H1 (cell line): ENCODE measurements at regions not wholly inside any gene's neighbourhood (a gene's known extent, or its start where the extent isn't known, plus 50 kb on each side); places are given as distances from the start of the nearest gene placed in this dataset.

Experiments used
- CTCF ChIA-PET: fragments of 300-600 bp; sonication (Branson Sonifier 250); formaldehyde crosslinking; loops from one replicate; lab custom pipeline; 2021; ENCODE audit not compliant: partially characterized antibody; lab: Charles Lee
- POLR2A ChIA-PET: fragments of 300-600 bp; sonication (Branson Sonifier 250); formaldehyde crosslinking; loops from one replicate; lab custom pipeline; 2021; ENCODE audit warnings: inconsistent platforms; ENCODE audit not compliant: partially characterized antibody; lab: Charles Lee
- DNase-seq, 2 experiments: peaks; one replicate each; pipeline versions ENCODE4 v3.0.0 to v3.0.0-alpha.2; 2010 to 2022; ENCODE audit warnings: low spot score in 2 of 2, low read depth in 1 of 2, mixed read lengths in 1 of 2
- FAIRE-seq: peaks from 2 replicates; lab custom pipeline; 2011; peaks lifted over from hg19 to GRCh38; lab: Jason Lieb, UNC
- H2AFZ ChIP-seq: 2 replicates; pipeline ENCODE4 v1.8.1; 2012; ENCODE audit warnings: low read length, inconsistent platforms
- H2AK5ac ChIP-seq: 2 replicates; pipeline ENCODE4 v1.6.1; 2013; ENCODE audit warnings: low read depth, low read length
- H2BK120ac ChIP-seq: replicated peaks from 2 replicates; pipeline ENCODE3; 2013; ENCODE audit warnings: low read depth, low read length, inconsistent platforms
- H2BK12ac ChIP-seq: 2 replicates; pipeline ENCODE4 v1.6.1; 2013; ENCODE audit warnings: low read depth, low read length
- H2BK15ac ChIP-seq: 2 replicates; pipeline ENCODE4 v1.6.1; 2013; ENCODE audit warnings: low read length
- H2BK20ac ChIP-seq: 2 replicates; pipeline ENCODE4 v1.6.1; 2013; ENCODE audit warnings: low read length
- H2BK5ac ChIP-seq: 2 replicates; pipeline ENCODE4 v1.6.1; 2013; ENCODE audit warnings: low read depth, low read length
- H3K14ac ChIP-seq: 2 replicates; pipeline ENCODE4 v1.6.1; 2013; ENCODE audit warnings: inconsistent platforms; ENCODE audit not compliant: insufficient read length
- H3K18ac ChIP-seq: 2 replicates; pipeline ENCODE4 v1.6.1; 2013; ENCODE audit warnings: low read length; ENCODE audit errors: extremely low read depth
- H3K23ac ChIP-seq: 2 replicates; pipeline ENCODE4 v1.6.1; 2013; ENCODE audit warnings: inconsistent platforms; ENCODE audit not compliant: insufficient read length
- H3K23me2 ChIP-seq: 2 replicates; pipeline ENCODE4 v1.6.1; 2013; ENCODE audit warnings: low read depth, low read length
- H3K27ac ChIP-seq: 2 replicates; pipeline ENCODE4 v1.6.1; 2011; ENCODE audit warnings: low read depth, low read length, inconsistent platforms
- H3K27me3 ChIP-seq, 4 experiments: replicated peaks in 1 of 4; 1 replicate in 1 of 4; 2 replicates in 3 of 4; pipeline versions ENCODE4 v1.6.1 to v1.8.1; 2011 to 2013; ENCODE audit warnings: low read length in 3 of 4, mild to moderate bottlenecking in 3 of 4, inconsistent platforms in 2 of 4, mixed read lengths in 2 of 4, moderate library complexity in 1 of 4; ENCODE audit not compliant: control insufficient read depth in 3 of 4, insufficient read depth in 3 of 4; ENCODE audit errors: extremely low read depth in 1 of 4
- H3K36me3 ChIP-seq, 4 experiments: 2 replicates each; pipeline versions ENCODE4 v1.6.1 to v1.8.1; 2011 to 2013; ENCODE audit warnings: mild to moderate bottlenecking in 4 of 4, low read length in 3 of 4, moderate library complexity in 2 of 4, control low read depth in 1 of 4, inconsistent platforms in 1 of 4; ENCODE audit not compliant: insufficient read depth in 4 of 4, control insufficient read depth in 2 of 4
- H3K4ac ChIP-seq: replicated peaks from 2 replicates; pipeline ENCODE3; 2013; ENCODE audit warnings: low read length, low read depth, mixed read lengths, inconsistent platforms; ENCODE audit not compliant: insufficient read length
- H3K4me1 ChIP-seq, 4 experiments: replicated peaks in 1 of 4; 1 replicate in 1 of 4; 2 replicates in 3 of 4; pipeline versions ENCODE4 v1.6.1 to v1.8.1; 2011 to 2013; ENCODE audit warnings: low read length in 3 of 4, inconsistent platforms in 2 of 4, mixed read lengths in 1 of 4; ENCODE audit not compliant: insufficient read depth in 4 of 4, control insufficient read depth in 3 of 4
- H3K4me2 ChIP-seq, 2 experiments: 2 replicates each; pipeline versions ENCODE4 v1.6.1 to v1.8.1; 2011 to 2013; ENCODE audit warnings: low read depth in 2 of 2, low read length in 2 of 2, control low read depth in 1 of 2, inconsistent platforms in 1 of 2, mild to moderate bottlenecking in 1 of 2; ENCODE audit not compliant: insufficient read depth in 1 of 2
- H3K4me3 ChIP-seq, 4 experiments: fragments of 200-600, 300-600 bp in 1 of 4; sonication (generic), shearing (Covaris generic), sonication (Bioruptor Twin) in 1 of 4; 2 replicates each; pipeline versions ENCODE4 v1.5.1 to v1.8.1; 2011 to 2016; ENCODE audit warnings: low read length in 4 of 4, low read depth in 3 of 4, control low read depth in 2 of 4, inconsistent platforms in 2 of 4, mild to moderate bottlenecking in 2 of 4, mixed read lengths in 1 of 4, moderate library complexity in 1 of 4; ENCODE audit not compliant: insufficient read depth in 2 of 4; ENCODE audit errors: extremely low read depth in 1 of 4
- H3K56ac ChIP-seq: replicated peaks from 2 replicates; pipeline ENCODE3; 2013; ENCODE audit warnings: low read depth, mild to moderate bottlenecking, mixed read lengths, low read length, inconsistent platforms; ENCODE audit not compliant: insufficient read length
- H3K79me1 ChIP-seq: 2 replicates; pipeline ENCODE4 v1.6.1; 2013; ENCODE audit warnings: low read depth, low read length, control low read depth
- H3K79me2 ChIP-seq, 2 experiments: 2 replicates each; pipeline versions ENCODE4 v1.6.1 to v1.8.1; 2012 to 2013; ENCODE audit warnings: low read length in 2 of 2, mild to moderate bottlenecking in 2 of 2, inconsistent platforms in 1 of 2; ENCODE audit not compliant: insufficient read depth in 2 of 2, control insufficient read depth in 1 of 2
- H3K9ac ChIP-seq, 4 experiments: replicated peaks in 1 of 4; 1 replicate in 1 of 4; 2 replicates in 3 of 4; pipeline versions ENCODE4 v1.6.1 to v1.8.1; 2011 to 2013; ENCODE audit warnings: low read depth in 3 of 4, low read length in 3 of 4, control low read depth in 2 of 4, mild to moderate bottlenecking in 2 of 4, moderate library complexity in 2 of 4, inconsistent platforms in 1 of 4; ENCODE audit errors: extremely low read depth in 1 of 4
- H3K9me3 ChIP-seq, 2 experiments: 2 replicates each; pipeline versions ENCODE4 v1.6.1 to v1.8.1; 2012 to 2013; ENCODE audit warnings: mild to moderate bottlenecking in 2 of 2, moderate library complexity in 2 of 2, control low read depth in 1 of 2, inconsistent platforms in 1 of 2, low read depth in 1 of 2, low read length in 1 of 2, mixed read lengths in 1 of 2; ENCODE audit not compliant: insufficient read depth in 2 of 2
- H4K20me1 ChIP-seq, 2 experiments: replicated peaks in 1 of 2; 2 replicates each; pipeline versions ENCODE3 to v1.8.1; 2011 to 2013; ENCODE audit warnings: inconsistent platforms in 2 of 2, low read length in 2 of 2, mild to moderate bottlenecking in 1 of 2; ENCODE audit not compliant: insufficient read depth in 2 of 2, control insufficient read depth in 1 of 2
- H4K5ac ChIP-seq: 2 replicates; pipeline ENCODE4 v1.6.1; 2013; ENCODE audit warnings: low read length, low read depth, mixed read lengths, inconsistent platforms; ENCODE audit not compliant: insufficient read length
- H4K8ac ChIP-seq: 2 replicates; pipeline ENCODE4 v1.8.0; 2013; ENCODE audit warnings: mild to moderate bottlenecking, moderate library complexity, low read length, inconsistent platforms; ENCODE audit not compliant: insufficient read depth; ENCODE audit errors: extremely low read depth
- H4K91ac ChIP-seq: replicated peaks from 2 replicates; pipeline ENCODE3; 2013; ENCODE audit warnings: low read length, mixed read lengths, inconsistent platforms; ENCODE audit not compliant: insufficient read length
- CHD7 ChIP-seq: fragments of 300-600 bp; sonication (generic); IDR thresholded peaks from 2 replicates; pipeline ENCODE4 v1.7.1; 2012; ENCODE audit warnings: low read length, moderate library complexity, mild to moderate bottlenecking, inconsistent platforms; ENCODE audit not compliant: insufficient replicate concordance

- no peak for DNase-seq
- H3K79me2 ChIP-seq, result no peaks in the 10 kb centered on the region
- no peak overlapping the region for H3K56ac ChIP-seq
- H3K27me3 ChIP-seq, result no peaks in the 10 kb centered on the region
- H3K36me3 ChIP-seq, result no peaks in the 10 kb centered on the region
- ChIA-PET POLR2A (interaction anchor here (1.7 kb wide), 1 partner anchor 94 kb away, joined by 5 read pairs; the partner anchor contains the start of gene PTPN13), CTCF (interaction anchor here (0.7 to 5.1 kb wide), 9 partner anchors 12 to 393 kb away, joined by 3 to 33 read pairs (median 8); partner anchors contain the start of genes C4orf36 and PTPN13)
- no peak overlapping the region for H2BK12ac ChIP-seq
- no peak overlapping the region for H3K9ac ChIP-seq
- no peak overlapping the region for H2BK5ac ChIP-seq
- H3K4me1 ChIP-seq, result peaks cover 0 to 11% (median 0%) of the 10 kb centered on the region in 4 experiments; a peak in 1 of 7 replicates
- no peak overlapping the region for H3K4me2 ChIP-seq
- H3K14ac ChIP-seq, result no peak overlapping the region
- FAIRE-seq, result no peak
- no peak overlapping the region for H2AK5ac ChIP-seq
- H3K23me2 ChIP-seq, result no peaks in the 10 kb centered on the region
- H3K4ac ChIP-seq, result no peak overlapping the region
- H4K8ac ChIP-seq, result no peak overlapping the region
- H3K79me1 ChIP-seq, result no peaks in the 10 kb centered on the region
- H3K23ac ChIP-seq, result no peak overlapping the region
- H2BK15ac ChIP-seq, result no peak overlapping the region
- no peak overlapping the region for H2BK120ac ChIP-seq
- H3K18ac ChIP-seq, result no peak overlapping the region
- no peaks in the 10 kb centered on the region for H3K9me3 ChIP-seq
- no peak overlapping the region for H3K4me3 ChIP-seq
- no peak overlapping the region for H4K91ac ChIP-seq
- H4K5ac ChIP-seq, result no peak overlapping the region
- no peaks in the 10 kb centered on the region for H4K20me1 ChIP-seq
- no peak overlapping the region for H3K27ac ChIP-seq
- H2BK20ac ChIP-seq, result no peak overlapping the region
- H2AFZ ChIP-seq, result no peak overlapping the region
- no peak for TF ChIP-seq CHD7
These were observed 93.6 kb upstream of the PTPN13 start for GRCh38 chr4:86500527-86500926.
